NT2/D1 (cell line): ENCODE measurements at regions not wholly inside any gene's neighbourhood (a gene's known extent, or its start where the extent isn't known, plus 50 kb on each side); places are given as distances from the start of the nearest gene placed in this dataset.

ENCODE experiments used
- SUZ12 ChIP-seq: IDR thresholded peaks from 2 replicates; pipeline ENCODE4 v1.6.1; 2011; ENCODE audit not compliant: insufficient read length, insufficient read depth; ENCODE audit errors: extremely low read depth
- YY1 ChIP-seq: IDR thresholded peaks from 2 replicates; pipeline ENCODE4 v1.6.1; 2011; ENCODE audit not compliant: insufficient read length, insufficient read depth
- ZNF274 ChIP-seq: IDR thresholded peaks from 2 replicates; pipeline ENCODE4 v1.6.1; 2011; ENCODE audit warnings: mild to moderate bottlenecking, low read depth, low read length

DNA sequence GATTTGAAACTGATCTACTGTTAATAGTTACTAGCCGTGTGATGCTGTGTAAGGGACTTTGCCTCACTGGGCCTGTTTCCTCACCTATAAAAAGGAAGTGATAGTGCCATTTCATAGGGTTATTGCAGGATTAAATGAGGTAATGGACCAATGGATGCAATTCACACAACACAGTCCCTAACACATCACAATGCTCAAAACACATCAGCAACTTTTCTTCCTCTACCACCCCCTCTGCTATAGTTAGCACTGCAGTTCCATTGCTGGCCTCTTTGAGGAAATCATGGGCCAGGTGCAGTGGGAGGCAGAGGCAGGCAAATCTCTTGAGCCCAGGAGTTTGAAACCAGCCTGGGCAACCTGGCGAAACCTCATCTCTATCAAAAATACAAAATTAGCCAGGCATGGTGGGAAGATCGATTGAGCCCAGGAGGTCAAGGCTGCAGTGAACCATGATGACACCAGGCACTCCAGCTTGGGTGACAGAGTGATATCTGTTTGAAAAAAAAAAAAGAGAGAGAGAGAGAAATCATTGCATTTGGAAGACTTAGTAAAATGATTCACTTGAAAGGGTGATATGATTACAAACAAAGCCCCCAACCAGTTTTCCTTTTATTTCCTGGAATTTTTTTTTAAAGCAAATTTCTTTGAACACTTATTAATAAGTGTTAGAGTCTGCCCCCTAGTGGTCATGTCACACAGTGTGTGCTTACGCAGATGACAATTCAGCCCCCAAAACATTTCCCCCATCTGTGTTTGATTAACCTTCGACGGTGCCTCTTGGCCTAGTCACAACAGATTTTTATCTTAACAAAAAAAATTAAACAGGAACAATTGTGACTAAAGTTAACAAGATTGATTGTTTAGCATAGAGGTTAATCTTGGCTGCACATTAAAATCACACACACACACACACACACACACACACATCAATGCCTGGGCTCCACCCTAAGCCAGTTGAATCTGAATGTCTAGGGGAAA lies 88.6 kb upstream of the BCL11A start:
- TF ChIP-seq SUZ12 (no peak), ZNF274 (no peak), YY1 (no peak)
